ENCODE measurements at regions not wholly inside any gene's neighbourhood (a gene's known extent, or its start where the extent isn't known, plus 50 kb on each side); places are given as distances from the start of the nearest gene placed in this dataset.

GRCh38 chr4:19534159-19534558 lies 717.5 kb upstream of the SLIT2 start:
- no peak for TF ChIP-seq CTCF (IDR thresholded peaks at IDR 0.05 in 4 of 5, conservative IDR thresholded peaks at IDR 0.05 in 1 of 5)
- TF ChIP-seq POLR2A (IDR thresholded peaks at IDR 0.05) = no peak

Data from gastrocnemius medialis (tissue), 4 donors.